ENCODE measurements at regions not wholly inside any gene's neighbourhood (a gene's known extent, or its start where the extent isn't known, plus 50 kb on each side); places are given as distances from the start of the nearest gene placed in this dataset.

DNA sequence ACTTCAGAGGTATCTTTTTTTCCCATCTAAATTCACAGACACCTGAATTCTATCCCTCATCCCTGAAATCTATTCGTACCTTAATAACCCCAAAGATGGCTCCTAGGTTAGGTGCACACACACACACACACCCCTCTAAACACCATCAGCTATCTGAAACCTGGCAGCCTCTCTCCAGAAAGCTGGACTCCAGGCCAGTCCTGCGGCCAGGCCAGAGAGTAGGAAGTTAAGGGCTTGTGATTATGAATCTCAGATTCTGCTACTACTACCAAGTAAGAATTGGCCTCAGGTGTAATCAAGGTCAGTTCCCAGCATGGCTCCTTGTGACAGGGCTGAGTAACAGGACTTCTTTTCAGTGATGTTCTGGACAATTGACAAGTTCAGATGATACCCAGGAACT lies 244.2 kb upstream of the SERP2 start:
- no peak overlapping the region for H3K4me3 ChIP-seq (ENCODE audit: low read depth, low read length)
- in situ Hi-C loops (cut with HindIII; ENCODE audit: low sequenced_read_pairs), result no loop called here
- no peak for DNase-seq (ENCODE audit: low read depth, low spot score)
- TF ChIP-seq, protein P1, sequence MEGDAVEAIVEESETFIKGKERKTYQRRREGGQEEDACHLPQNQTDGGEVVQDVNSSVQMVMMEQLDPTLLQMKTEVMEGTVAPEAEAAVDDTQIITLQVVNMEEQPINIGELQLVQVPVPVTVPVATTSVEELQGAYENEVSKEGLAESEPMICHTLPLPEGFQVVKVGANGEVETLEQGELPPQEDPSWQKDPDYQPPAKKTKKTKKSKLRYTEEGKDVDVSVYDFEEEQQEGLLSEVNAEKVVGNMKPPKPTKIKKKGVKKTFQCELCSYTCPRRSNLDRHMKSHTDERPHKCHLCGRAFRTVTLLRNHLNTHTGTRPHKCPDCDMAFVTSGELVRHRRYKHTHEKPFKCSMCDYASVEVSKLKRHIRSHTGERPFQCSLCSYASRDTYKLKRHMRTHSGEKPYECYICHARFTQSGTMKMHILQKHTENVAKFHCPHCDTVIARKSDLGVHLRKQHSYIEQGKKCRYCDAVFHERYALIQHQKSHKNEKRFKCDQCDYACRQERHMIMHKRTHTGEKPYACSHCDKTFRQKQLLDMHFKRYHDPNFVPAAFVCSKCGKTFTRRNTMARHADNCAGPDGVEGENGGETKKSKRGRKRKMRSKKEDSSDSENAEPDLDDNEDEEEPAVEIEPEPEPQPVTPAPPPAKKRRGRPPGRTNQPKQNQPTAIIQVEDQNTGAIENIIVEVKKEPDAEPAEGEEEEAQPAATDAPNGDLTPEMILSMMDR (IDR thresholded peaks at IDR 0.05; ENCODE audit: low read depth, low read length), result no peak

DNA sequence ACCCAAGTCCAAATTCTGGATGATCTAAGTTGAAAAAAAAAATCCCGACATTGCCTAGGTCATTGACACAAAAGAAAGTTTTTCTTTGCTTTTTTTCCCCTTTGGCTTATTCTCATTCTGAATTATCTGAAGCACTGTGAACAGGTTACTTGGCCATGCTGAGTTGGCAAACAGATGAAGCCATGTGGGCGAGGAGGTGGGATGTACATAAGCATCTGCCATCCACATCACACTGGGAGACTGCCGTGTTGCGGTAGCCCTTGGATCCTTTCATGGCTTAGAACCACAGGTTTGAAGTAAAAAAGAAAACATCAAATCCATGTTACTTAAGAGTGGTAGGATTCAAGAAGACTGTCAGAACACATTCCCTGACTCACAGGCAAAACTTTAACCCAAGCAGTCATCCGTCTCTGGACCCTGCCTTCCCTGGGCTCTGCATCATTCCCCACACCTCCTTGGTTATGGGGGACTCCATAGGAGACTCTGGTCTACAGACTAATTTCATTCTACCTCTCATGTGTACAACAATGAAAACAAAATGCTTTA lies 242.5 kb upstream of the SERP2 start:
- H3K4me3 ChIP-seq (ENCODE audit: low read depth, low read length), result no peak overlapping the region
- in situ Hi-C loops (cut with HindIII; ENCODE audit: low sequenced_read_pairs), result no loop called here
- no peak for DNase-seq (ENCODE audit: low read depth, low spot score)

DNA sequence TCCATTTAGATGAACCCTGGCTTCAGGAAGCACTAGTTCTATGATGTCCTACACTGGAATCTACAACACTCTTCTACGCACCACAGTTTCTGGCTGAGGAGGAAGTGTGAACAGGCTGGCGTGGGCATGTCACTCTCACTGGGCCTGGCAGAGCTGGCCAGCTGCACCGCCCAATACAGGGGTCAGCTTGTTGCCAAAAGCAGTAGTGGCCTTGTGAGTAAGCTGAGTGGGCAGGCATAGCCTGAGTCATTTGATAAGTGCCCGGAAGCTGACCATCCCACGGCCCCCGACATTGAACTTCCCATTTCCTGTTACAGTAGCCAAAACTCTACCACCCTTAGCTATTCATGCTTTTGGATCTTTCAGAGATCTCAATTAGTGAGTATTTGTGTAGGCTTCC lies 240.9 kb upstream of the SERP2 start:
- in situ Hi-C loops (cut with HindIII; ENCODE audit: low sequenced_read_pairs), result no loop called here
- no peak overlapping the region for H3K4me3 ChIP-seq (ENCODE audit: low read depth, low read length)
- TF ChIP-seq, protein P1 (IDR thresholded peaks at IDR 0.05; ENCODE audit: low read depth, low read length), result no peak
- peak; percentile 37 for DNase-seq (ENCODE audit: low read depth, low spot score)

More for the DNA sequence above, 242.5 kb upstream of the SERP2 start:
- TF ChIP-seq, protein P1 (IDR thresholded peaks at IDR 0.05; ENCODE audit: low read depth, low read length), result no peak

DNA sequence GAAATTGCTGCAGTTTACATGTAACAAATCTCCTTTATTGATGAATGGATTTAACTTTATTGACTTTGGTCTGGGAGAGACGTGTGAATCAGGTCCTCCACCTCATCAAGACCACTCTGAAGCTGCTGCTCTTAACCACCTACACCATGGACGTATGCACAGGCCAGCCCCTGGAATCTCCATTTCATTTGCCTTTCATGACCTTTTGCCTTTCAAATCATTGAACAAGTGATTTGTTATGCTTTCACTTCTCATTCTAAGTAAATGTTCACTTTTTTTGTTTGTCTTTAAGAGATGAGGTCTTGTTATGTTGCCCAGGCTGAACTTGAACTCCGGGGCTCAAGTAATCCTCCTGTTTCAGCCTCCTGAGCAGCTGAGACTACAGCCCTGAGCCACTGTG lies 240.0 kb upstream of the SERP2 start:
- in situ Hi-C loops (cut with HindIII; ENCODE audit: low sequenced_read_pairs), result no loop called here

DNA sequence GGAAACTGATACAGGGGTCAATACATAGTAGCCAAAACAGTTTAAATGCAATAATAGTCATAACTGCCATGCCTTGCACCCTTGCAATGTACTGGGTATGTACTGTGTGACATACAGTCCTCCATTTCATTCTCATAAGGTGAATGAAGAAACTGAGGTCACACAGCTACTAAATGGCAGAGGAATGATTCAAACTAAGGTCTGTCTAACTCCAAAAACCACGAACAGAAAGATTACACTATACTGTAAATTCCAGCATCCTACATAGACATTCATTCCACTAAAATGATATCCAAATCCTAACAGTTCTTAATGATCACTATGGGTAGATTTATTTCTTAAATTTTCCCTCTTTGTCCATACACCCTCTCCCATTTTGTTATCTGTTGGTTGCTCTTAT lies 238.1 kb upstream of the SERP2 start:
- TF ChIP-seq, protein P1 (IDR thresholded peaks at IDR 0.05; ENCODE audit: low read depth, low read length), result no peak
- no peak overlapping the region for H3K4me3 ChIP-seq (ENCODE audit: low read depth, low read length)
- DNase-seq (ENCODE audit: low read depth, low spot score), result no peak
- in situ Hi-C loops (cut with HindIII; ENCODE audit: low sequenced_read_pairs), result no loop called here

More for the DNA sequence above, 240.0 kb upstream of the SERP2 start:
- DNase-seq (ENCODE audit: low read depth, low spot score), result no peak
- H3K4me3 ChIP-seq (ENCODE audit: low read depth, low read length), result no peak overlapping the region
- TF ChIP-seq, protein P1 (IDR thresholded peaks at IDR 0.05; ENCODE audit: low read depth, low read length), result no peak

DNA sequence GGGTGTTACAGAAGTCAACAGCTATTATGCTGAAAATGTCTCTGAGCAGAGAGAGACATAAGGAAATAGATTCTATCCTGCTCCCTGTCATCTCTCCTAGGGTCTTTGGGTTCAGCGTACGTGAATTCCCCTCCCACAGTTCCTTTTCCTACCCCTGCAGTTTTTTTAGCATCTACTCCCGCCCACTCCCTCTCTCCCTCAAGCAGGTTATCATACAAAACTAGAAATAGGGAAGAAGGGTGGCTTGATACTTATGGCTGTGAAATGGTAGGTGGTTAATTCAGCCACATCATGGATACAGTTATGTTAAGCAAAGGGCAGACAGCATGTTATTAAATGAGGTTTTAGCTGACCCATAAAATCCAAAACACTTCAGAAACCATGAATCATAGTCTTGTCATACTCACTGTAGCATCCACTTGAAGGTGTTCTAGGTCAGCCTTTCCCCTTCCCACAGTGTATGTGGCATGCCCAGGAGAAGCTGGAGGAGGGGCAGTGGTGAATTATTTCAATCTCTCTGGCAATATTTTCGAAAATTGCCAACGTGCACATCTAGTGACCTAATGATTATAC lies 236.8 kb upstream of the SERP2 start:
- no peak for DNase-seq (ENCODE audit: low read depth, low spot score)
- TF ChIP-seq, protein P1 (IDR thresholded peaks at IDR 0.05; ENCODE audit: low read depth, low read length), result no peak
- in situ Hi-C loops (cut with HindIII; ENCODE audit: low sequenced_read_pairs), result no loop called here
- H3K4me3 ChIP-seq (ENCODE audit: low read depth, low read length), result no peak overlapping the region

All from astrocyte of the spinal cord (primary cell).